ENCODE measurements at regions not wholly inside any gene's neighbourhood (a gene's known extent, or its start where the extent isn't known, plus 50 kb on each side); places are given as distances from the start of the nearest gene placed in this dataset.
"Not testable (repeated sequence)": the region's sequence is repeated elsewhere in the genome, so short reads cannot be mapped to it uniquely, and the experiment has no call there.

- H3K9me3 ChIP-seq (ENCODE audit: control insufficient read depth in 3 of 3, low read length in 3 of 3); H3K4me1 ChIP-seq (ENCODE audit: control insufficient read depth in 3 of 3, insufficient read depth in 3 of 3, low read length in 3 of 3); H3K4me3 ChIP-seq (ENCODE audit: low read length in 3 of 3); H3K36me3 ChIP-seq (ENCODE audit: control insufficient read depth in 3 of 3, insufficient read depth in 3 of 3, low read length in 3 of 3); H3K27me3 ChIP-seq (ENCODE audit: control insufficient read depth in 3 of 3, insufficient read depth in 3 of 3, low read length in 3 of 3); H3K9ac ChIP-seq (ENCODE audit: low read depth in 1 of 3, low read length in 3 of 3): not testable (repeated sequence)
- H3K27ac ChIP-seq (ENCODE audit: low read depth, low read length) = peak overlapping the region; percentile 19
Observed at GRCh38 chr16:29116207-29116606, 131.4 kb downstream of the LAT start.

DNA sequence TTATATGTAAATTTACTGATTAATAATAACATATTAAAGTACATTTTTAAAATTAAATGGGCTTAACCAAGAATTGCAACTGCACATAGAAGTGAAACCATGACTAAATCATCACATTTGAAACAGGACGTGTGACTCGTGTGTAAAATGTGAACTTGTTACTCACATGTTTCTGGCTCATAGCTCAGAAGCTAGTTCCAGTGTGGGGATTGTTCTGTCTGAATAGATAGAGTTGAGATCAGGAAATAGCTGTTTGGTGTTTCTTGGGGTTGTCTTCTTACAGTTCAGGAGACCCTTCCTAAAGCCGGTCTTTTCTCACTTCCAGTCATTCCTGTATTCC is 130.9 kb downstream of the LAT start:
- not testable (repeated sequence) for H3K27me3 ChIP-seq (ENCODE audit: control insufficient read depth in 3 of 3, insufficient read depth in 3 of 3, low read length in 3 of 3)
- H3K27ac ChIP-seq (ENCODE audit: low read depth, low read length) = peak overlapping the region; percentile 19

GRCh38 chr16:29114989-29115801 is 130.3 kb downstream of the LAT start:
- not testable (repeated sequence) for H3K36me3 ChIP-seq (ENCODE audit: control insufficient read depth in 3 of 3, insufficient read depth in 3 of 3, low read length in 3 of 3)

More for the DNA sequence above, 130.9 kb downstream of the LAT start:
- H3K9me3 ChIP-seq (ENCODE audit: control insufficient read depth in 3 of 3, low read length in 3 of 3); H3K4me1 ChIP-seq (ENCODE audit: control insufficient read depth in 3 of 3, insufficient read depth in 3 of 3, low read length in 3 of 3); H3K36me3 ChIP-seq (ENCODE audit: control insufficient read depth in 3 of 3, insufficient read depth in 3 of 3, low read length in 3 of 3); H3K4me3 ChIP-seq (ENCODE audit: low read length in 3 of 3); H3K9ac ChIP-seq (ENCODE audit: low read depth in 1 of 3, low read length in 3 of 3): not testable (repeated sequence)

GRCh38 chr16:29114574-29114973 is 129.7 kb downstream of the LAT start:
- H3K9me3 ChIP-seq (ENCODE audit: control insufficient read depth in 3 of 3, low read length in 3 of 3) = no peaks in the 10 kb centered on the region
- H3K27ac ChIP-seq (ENCODE audit: low read depth, low read length) = no peak overlapping the region
- H3K36me3 ChIP-seq (ENCODE audit: control insufficient read depth in 3 of 3, insufficient read depth in 3 of 3, low read length in 3 of 3) = peaks cover 0 to 6% (median 2%) of the 10 kb centered on the region in 3 donors
- H3K27me3 ChIP-seq (ENCODE audit: control insufficient read depth in 3 of 3, insufficient read depth in 3 of 3, low read length in 3 of 3) = no peaks in the 10 kb centered on the region
- H3K4me1 ChIP-seq (ENCODE audit: control insufficient read depth in 3 of 3, insufficient read depth in 3 of 3, low read length in 3 of 3) = peaks cover 5 to 9% (median 6%) of the 10 kb centered on the region in 3 donors
- H3K9ac ChIP-seq (ENCODE audit: low read depth in 1 of 3, low read length in 3 of 3) = no peak overlapping the region
- H3K4me3 ChIP-seq (ENCODE audit: low read length in 3 of 3) = no peak overlapping the region

More at GRCh38 chr16:29114989-29115801, 130.3 kb downstream of the LAT start:
- not testable (repeated sequence) for H3K27me3 ChIP-seq (ENCODE audit: control insufficient read depth in 3 of 3, insufficient read depth in 3 of 3, low read length in 3 of 3); H3K9me3 ChIP-seq (ENCODE audit: control insufficient read depth in 3 of 3, low read length in 3 of 3); H3K4me3 ChIP-seq (ENCODE audit: low read length in 3 of 3); H3K27ac ChIP-seq (ENCODE audit: low read depth, low read length); H3K4me1 ChIP-seq (ENCODE audit: control insufficient read depth in 3 of 3, insufficient read depth in 3 of 3, low read length in 3 of 3)
- H3K9ac ChIP-seq (ENCODE audit: low read depth in 1 of 3, low read length in 3 of 3) = peak overlapping the region in 1 of 3 donors; percentile 54

- H3K4me3 ChIP-seq (ENCODE audit: low read length in 3 of 3); H3K9ac ChIP-seq (ENCODE audit: low read depth in 1 of 3, low read length in 3 of 3); H3K9me3 ChIP-seq (ENCODE audit: control insufficient read depth in 3 of 3, low read length in 3 of 3); H3K4me1 ChIP-seq (ENCODE audit: control insufficient read depth in 3 of 3, insufficient read depth in 3 of 3, low read length in 3 of 3); H3K27me3 ChIP-seq (ENCODE audit: control insufficient read depth in 3 of 3, insufficient read depth in 3 of 3, low read length in 3 of 3); H3K36me3 ChIP-seq (ENCODE audit: control insufficient read depth in 3 of 3, insufficient read depth in 3 of 3, low read length in 3 of 3); H3K27ac ChIP-seq (ENCODE audit: low read depth, low read length): not testable (repeated sequence)
Observed at GRCh38 chr16:29113446-29113845, 128.6 kb downstream of the LAT start.

DNA sequence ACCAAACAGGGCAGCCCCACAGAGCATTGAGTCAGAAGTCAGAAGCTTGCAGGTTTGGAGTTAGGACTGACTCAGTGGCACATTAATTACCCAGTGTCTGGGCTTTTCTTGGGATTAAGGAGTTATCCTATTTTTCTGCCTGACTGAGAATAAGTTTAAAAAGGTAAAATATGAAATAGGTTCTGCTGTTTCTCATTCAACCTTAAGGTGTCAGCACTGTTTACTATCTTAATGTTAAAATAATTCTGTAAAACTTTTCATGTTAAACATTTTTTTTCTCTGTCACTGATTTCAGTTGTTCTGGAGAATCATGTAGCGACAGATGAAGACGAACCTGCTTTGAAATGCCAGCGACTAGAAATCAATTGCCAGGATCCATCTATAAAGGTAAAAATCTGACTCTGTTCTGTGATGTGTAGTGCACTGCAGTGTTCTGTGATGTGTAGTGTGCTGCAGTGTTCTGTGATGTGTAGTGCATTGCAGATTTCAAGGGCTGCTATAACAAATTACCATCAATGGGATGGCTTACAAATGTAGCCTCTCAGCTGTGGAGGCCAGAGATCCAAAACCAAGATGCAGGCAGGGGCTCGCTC is 128.0 kb downstream of the LAT start:
- no peak overlapping the region for H3K27ac ChIP-seq (ENCODE audit: low read depth, low read length)
- no peaks in the 10 kb centered on the region for H3K27me3 ChIP-seq (ENCODE audit: control insufficient read depth in 3 of 3, insufficient read depth in 3 of 3, low read length in 3 of 3)
- H3K4me3 ChIP-seq (ENCODE audit: low read length in 3 of 3) = no peak overlapping the region
- H3K36me3 ChIP-seq (ENCODE audit: control insufficient read depth in 3 of 3, insufficient read depth in 3 of 3, low read length in 3 of 3) = peaks cover 0 to 6% (median 2%) of the 10 kb centered on the region in 3 donors
- no peak overlapping the region for H3K9ac ChIP-seq (ENCODE audit: low read depth in 1 of 3, low read length in 3 of 3)
- peaks cover 5 to 9% (median 6%) of the 10 kb centered on the region in 3 donors for H3K4me1 ChIP-seq (ENCODE audit: control insufficient read depth in 3 of 3, insufficient read depth in 3 of 3, low read length in 3 of 3)
- no peaks in the 10 kb centered on the region for H3K9me3 ChIP-seq (ENCODE audit: control insufficient read depth in 3 of 3, low read length in 3 of 3)

DNA sequence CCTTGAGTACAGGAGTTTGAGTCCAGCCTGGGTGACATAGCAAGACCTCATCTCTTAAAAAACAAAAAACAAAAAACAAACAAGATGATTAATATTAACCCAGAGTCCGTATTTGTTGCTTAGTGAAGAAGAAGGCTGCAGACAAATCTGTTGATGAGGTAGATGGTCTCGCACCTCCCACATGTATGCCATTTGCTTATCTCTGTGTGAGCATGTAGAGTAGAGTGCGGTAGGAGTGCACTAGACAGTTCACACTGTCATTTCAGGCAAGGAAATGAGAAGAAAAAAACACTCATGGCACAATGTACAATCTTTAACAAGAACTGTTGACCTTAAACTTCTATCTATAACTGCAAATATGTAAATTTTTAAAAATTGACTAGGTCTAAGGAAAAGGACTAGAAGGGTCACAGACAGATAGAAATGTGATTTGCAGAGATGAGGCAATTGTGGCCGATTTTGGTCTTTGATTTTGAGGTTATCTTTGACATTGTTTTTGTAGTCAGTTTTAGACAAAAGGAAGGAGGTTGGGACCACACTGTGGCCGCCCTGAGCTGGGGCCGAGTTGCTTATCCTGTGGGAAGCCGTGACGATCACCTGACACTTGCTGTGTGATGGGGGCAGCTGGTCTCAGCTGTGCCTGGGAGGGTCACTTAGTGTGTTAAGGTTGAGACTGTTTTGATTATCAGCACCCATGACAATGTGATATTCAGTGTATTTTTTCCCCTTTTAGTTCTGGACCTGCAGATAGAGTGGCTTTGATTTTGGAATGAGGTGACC is 127.2 kb downstream of the LAT start:
- not testable (repeated sequence) for H3K27me3 ChIP-seq (ENCODE audit: control insufficient read depth in 3 of 3, insufficient read depth in 3 of 3, low read length in 3 of 3); H3K4me3 ChIP-seq (ENCODE audit: low read length in 3 of 3); H3K9me3 ChIP-seq (ENCODE audit: control insufficient read depth in 3 of 3, low read length in 3 of 3); H3K9ac ChIP-seq (ENCODE audit: low read depth in 1 of 3, low read length in 3 of 3); H3K36me3 ChIP-seq (ENCODE audit: control insufficient read depth in 3 of 3, insufficient read depth in 3 of 3, low read length in 3 of 3); H3K4me1 ChIP-seq (ENCODE audit: control insufficient read depth in 3 of 3, insufficient read depth in 3 of 3, low read length in 3 of 3); H3K27ac ChIP-seq (ENCODE audit: low read depth, low read length)

- no peak overlapping the region for H3K4me3 ChIP-seq (ENCODE audit: low read length in 3 of 3)
- H3K4me1 ChIP-seq (ENCODE audit: control insufficient read depth in 3 of 3, insufficient read depth in 3 of 3, low read length in 3 of 3) = peaks cover 5 to 9% (median 6%) of the 10 kb centered on the region in 3 donors
- no peaks in the 10 kb centered on the region for H3K27me3 ChIP-seq (ENCODE audit: control insufficient read depth in 3 of 3, insufficient read depth in 3 of 3, low read length in 3 of 3)
- no peaks in the 10 kb centered on the region for H3K9me3 ChIP-seq (ENCODE audit: control insufficient read depth in 3 of 3, low read length in 3 of 3)
- peaks cover 0 to 4% (median 2%) of the 10 kb centered on the region in 3 donors for H3K36me3 ChIP-seq (ENCODE audit: control insufficient read depth in 3 of 3, insufficient read depth in 3 of 3, low read length in 3 of 3)
- H3K9ac ChIP-seq (ENCODE audit: low read depth in 1 of 3, low read length in 3 of 3) = no peak overlapping the region
- H3K27ac ChIP-seq (ENCODE audit: low read depth, low read length) = no peak overlapping the region
Observed at GRCh38 chr16:29111421-29111820, 126.6 kb downstream of the LAT start.

GRCh38 chr16:29108625-29109169 is 123.8 kb downstream of the LAT start:
- not testable (repeated sequence) for H3K4me1 ChIP-seq (ENCODE audit: control insufficient read depth in 3 of 3, insufficient read depth in 3 of 3, low read length in 3 of 3); H3K4me3 ChIP-seq (ENCODE audit: low read length in 3 of 3); H3K27ac ChIP-seq (ENCODE audit: low read depth, low read length); H3K27me3 ChIP-seq (ENCODE audit: control insufficient read depth in 3 of 3, insufficient read depth in 3 of 3, low read length in 3 of 3); H3K36me3 ChIP-seq (ENCODE audit: control insufficient read depth in 3 of 3, insufficient read depth in 3 of 3, low read length in 3 of 3); H3K9me3 ChIP-seq (ENCODE audit: control insufficient read depth in 3 of 3, low read length in 3 of 3); H3K9ac ChIP-seq (ENCODE audit: low read depth in 1 of 3, low read length in 3 of 3)

DNA sequence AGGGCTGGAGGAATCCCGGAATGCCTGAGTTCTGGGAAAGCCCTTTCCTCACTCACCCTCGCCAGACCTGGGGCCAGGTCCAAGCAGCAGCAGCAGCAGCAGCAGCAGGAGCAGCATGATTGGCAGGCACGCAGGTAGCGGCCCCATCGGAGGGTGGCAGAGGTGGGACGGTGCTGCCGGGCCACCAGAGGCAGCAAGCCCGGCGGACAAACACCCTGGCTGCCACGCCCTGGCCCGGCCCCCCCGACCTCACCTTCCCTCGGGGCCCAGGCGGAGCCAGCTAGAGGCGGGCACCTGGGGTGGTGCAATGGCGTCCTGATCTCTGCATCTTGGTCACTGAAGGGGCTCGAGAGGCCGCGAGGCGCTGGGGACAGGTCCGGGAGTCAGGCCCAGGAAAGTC is 122.4 kb downstream of the LAT start:
- H3K36me3 ChIP-seq (ENCODE audit: control insufficient read depth in 3 of 3, insufficient read depth in 3 of 3, low read length in 3 of 3) = peaks cover 0 to 4% (median 0%) of the 10 kb centered on the region in 3 donors
- H3K9me3 ChIP-seq (ENCODE audit: control insufficient read depth in 3 of 3, low read length in 3 of 3) = no peaks in the 10 kb centered on the region
- no peak overlapping the region for H3K4me3 ChIP-seq (ENCODE audit: low read length in 3 of 3)
- no peaks in the 10 kb centered on the region for H3K4me1 ChIP-seq (ENCODE audit: control insufficient read depth in 3 of 3, insufficient read depth in 3 of 3, low read length in 3 of 3)
- H3K9ac ChIP-seq (ENCODE audit: low read depth in 1 of 3, low read length in 3 of 3) = no peak overlapping the region
- H3K27ac ChIP-seq (ENCODE audit: low read depth, low read length) = no peak overlapping the region
- H3K27me3 ChIP-seq (ENCODE audit: control insufficient read depth in 3 of 3, insufficient read depth in 3 of 3, low read length in 3 of 3) = no peaks in the 10 kb centered on the region
